ENCODE measurements at regions not wholly inside any gene's neighbourhood (a gene's known extent, or its start where the extent isn't known, plus 50 kb on each side); places are given as distances from the start of the nearest gene placed in this dataset.

GRCh38 chr5:163260471-163260870, 176.9 kb upstream of the CCNG1 start:
- H3K36me3 ChIP-seq (replicated peaks in 1 of 2; ENCODE audit: control insufficient read depth in 1 of 2, insufficient read depth in 2 of 2, low read length in 1 of 2) = no peaks in the 10 kb centered on the region
- H4K20me1 ChIP-seq (ENCODE audit: insufficient read depth) = no peaks in the 10 kb centered on the region
- no peaks in the 10 kb centered on the region for H3K79me2 ChIP-seq (ENCODE audit: insufficient read depth)
- no peak overlapping the region for H3K4me3 ChIP-seq (ENCODE audit: low read depth in 2 of 2, low read length in 1 of 2)
- H3K4me2 ChIP-seq = no peak overlapping the region
- WGBS (ENCODE audit: low lambda C conversion rate) = 18% methylated on average over 2 of the region's 2 CpGs
- ChIA-PET CTCF (no interaction called here), POLR2A (no interaction called here)
- DNase-seq = no peak
- H3K9me3 ChIP-seq = no peaks in the 10 kb centered on the region; the same call in 1 of the 2 replicates
- H3K4me1 ChIP-seq (ENCODE audit: control insufficient read depth in 1 of 2, insufficient read depth in 2 of 2, low read depth in 1 of 2, low read length in 1 of 2) = no peaks in the 10 kb centered on the region
- no peak overlapping the region for H2AFZ ChIP-seq (ENCODE audit: low read depth)
- H3K27me3 ChIP-seq (ENCODE audit: insufficient read depth) = no peaks in the 10 kb centered on the region
- H3K9ac ChIP-seq = no peak overlapping the region
- no peak overlapping the region for H3K27ac ChIP-seq (ENCODE audit: low read depth in 2 of 2, low read length in 1 of 2)
- TF ChIP-seq TAF1 (IDR thresholded peaks at IDR 0.05; ENCODE audit: borderline replicate concordance, low read depth, low read length) = no peak
- no peaks in the 10 kb centered on the region for H3K9me2 ChIP-seq
- H3F3A ChIP-seq (replicated peaks; ENCODE audit: insufficient read depth) = no peaks in the 10 kb centered on the region

GRCh38 chr5:163260961-163261360, 176.4 kb upstream of the CCNG1 start:
- TF ChIP-seq RFX5 (IDR thresholded peaks at IDR 0.05; ENCODE audit: low read length) (no peak), SMC3 (IDR thresholded peaks at IDR 0.05; ENCODE audit: low read depth, low read length) (no peak), USF2 (IDR thresholded peaks at IDR 0.05; ENCODE audit: borderline replicate concordance, low read depth, low read length) (no peak), TAF1 (IDR thresholded peaks at IDR 0.05; ENCODE audit: borderline replicate concordance, low read depth, low read length) (no peak), SIN3A (IDR thresholded peaks at IDR 0.05; ENCODE audit: borderline replicate concordance, low read depth, low read length) (no peak), MAX (IDR thresholded peaks at IDR 0.05; ENCODE audit: low read depth) (no peak), ZBTB33 (IDR thresholded peaks at IDR 0.05; ENCODE audit: borderline replicate concordance, low read depth) (no peak)
- TF ChIP-seq, protein P1, sequence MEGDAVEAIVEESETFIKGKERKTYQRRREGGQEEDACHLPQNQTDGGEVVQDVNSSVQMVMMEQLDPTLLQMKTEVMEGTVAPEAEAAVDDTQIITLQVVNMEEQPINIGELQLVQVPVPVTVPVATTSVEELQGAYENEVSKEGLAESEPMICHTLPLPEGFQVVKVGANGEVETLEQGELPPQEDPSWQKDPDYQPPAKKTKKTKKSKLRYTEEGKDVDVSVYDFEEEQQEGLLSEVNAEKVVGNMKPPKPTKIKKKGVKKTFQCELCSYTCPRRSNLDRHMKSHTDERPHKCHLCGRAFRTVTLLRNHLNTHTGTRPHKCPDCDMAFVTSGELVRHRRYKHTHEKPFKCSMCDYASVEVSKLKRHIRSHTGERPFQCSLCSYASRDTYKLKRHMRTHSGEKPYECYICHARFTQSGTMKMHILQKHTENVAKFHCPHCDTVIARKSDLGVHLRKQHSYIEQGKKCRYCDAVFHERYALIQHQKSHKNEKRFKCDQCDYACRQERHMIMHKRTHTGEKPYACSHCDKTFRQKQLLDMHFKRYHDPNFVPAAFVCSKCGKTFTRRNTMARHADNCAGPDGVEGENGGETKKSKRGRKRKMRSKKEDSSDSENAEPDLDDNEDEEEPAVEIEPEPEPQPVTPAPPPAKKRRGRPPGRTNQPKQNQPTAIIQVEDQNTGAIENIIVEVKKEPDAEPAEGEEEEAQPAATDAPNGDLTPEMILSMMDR (IDR thresholded peaks at IDR 0.05) = no peak
- TF ChIP-seq, protein P2, sequence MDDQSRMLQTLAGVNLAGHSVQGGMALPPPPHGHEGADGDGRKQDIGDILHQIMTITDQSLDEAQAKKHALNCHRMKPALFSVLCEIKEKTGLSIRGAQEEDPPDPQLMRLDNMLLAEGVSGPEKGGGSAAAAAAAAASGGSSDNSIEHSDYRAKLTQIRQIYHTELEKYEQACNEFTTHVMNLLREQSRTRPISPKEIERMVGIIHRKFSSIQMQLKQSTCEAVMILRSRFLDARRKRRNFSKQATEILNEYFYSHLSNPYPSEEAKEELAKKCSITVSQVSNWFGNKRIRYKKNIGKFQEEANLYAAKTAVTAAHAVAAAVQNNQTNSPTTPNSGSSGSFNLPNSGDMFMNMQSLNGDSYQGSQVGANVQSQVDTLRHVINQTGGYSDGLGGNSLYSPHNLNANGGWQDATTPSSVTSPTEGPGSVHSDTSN (IDR thresholded peaks at IDR 0.05) = no peak
- H3K4me3 ChIP-seq (ENCODE audit: low read depth in 2 of 2, low read length in 1 of 2) = no peak overlapping the region
- H3K27me3 ChIP-seq (ENCODE audit: insufficient read depth) = no peaks in the 10 kb centered on the region
- 17% methylated on average over 1 of the region's 1 CpG for WGBS (ENCODE audit: low lambda C conversion rate)
- no peak overlapping the region for H3K27ac ChIP-seq (ENCODE audit: low read depth in 2 of 2, low read length in 1 of 2)
- H3K9ac ChIP-seq = no peak overlapping the region
- POLR2A ChIA-PET = no interaction called here
- H3K4me1 ChIP-seq (ENCODE audit: control insufficient read depth in 1 of 2, insufficient read depth in 2 of 2, low read depth in 1 of 2, low read length in 1 of 2) = no peaks in the 10 kb centered on the region
- no peaks in the 10 kb centered on the region for H3K36me3 ChIP-seq (replicated peaks in 1 of 2; ENCODE audit: control insufficient read depth in 1 of 2, insufficient read depth in 2 of 2, low read length in 1 of 2)
- no peaks in the 10 kb centered on the region; the same call in 1 of the 2 replicates for H3K9me3 ChIP-seq
- H3F3A ChIP-seq (replicated peaks; ENCODE audit: insufficient read depth) = no peaks in the 10 kb centered on the region
- no peaks in the 10 kb centered on the region for H3K9me2 ChIP-seq
- no peak for DNase-seq
- H3K4me2 ChIP-seq = no peak overlapping the region
- H3K79me2 ChIP-seq (ENCODE audit: insufficient read depth) = no peaks in the 10 kb centered on the region
- H2AFZ ChIP-seq (ENCODE audit: low read depth) = no peak overlapping the region
- H4K20me1 ChIP-seq (ENCODE audit: insufficient read depth) = no peaks in the 10 kb centered on the region
- CTCF ChIA-PET = no interaction called here

Measured in SK-N-SH (cell line).